Smooth muscle cell (in vitro differentiated cells): ENCODE measurements at regions not wholly inside any gene's neighbourhood (a gene's known extent, or its start where the extent isn't known, plus 50 kb on each side); places are given as distances from the start of the nearest gene placed in this dataset.

Source experiments
- DNase-seq: peaks from one replicate; lab custom pipeline; 2025; ENCODE audit not compliant: unreplicated experiment; lab: John Stamatoyannopoulos, UW
- H2AFZ ChIP-seq: fragments of 200-600 bp; sonication (generic); 2 replicates; pipeline ENCODE4 v1.6.0; 2016; ENCODE audit warnings: antibody characterized with exemption, low read depth, mild to moderate bottlenecking
- H3F3A ChIP-seq: fragments of 200-600 bp; sonication (generic); 2 replicates; pipeline ENCODE4 v1.6.0; 2017; ENCODE audit warnings: antibody characterized with exemption, low read depth
- H3K27ac ChIP-seq: fragments of 200-600 bp; sonication (generic); 2 replicates; pipeline ENCODE4 v1.5.1; 2016; ENCODE audit warnings: low read depth, mild to moderate bottlenecking
- H3K27me3 ChIP-seq: fragments of 200-600 bp; sonication (generic); 2 replicates; pipeline ENCODE4 v1.6.1; 2016; ENCODE audit warnings: low read depth, mild to moderate bottlenecking
- H3K36me3 ChIP-seq: fragments of 200-600 bp; sonication (generic); 2 replicates; pipeline ENCODE4 v1.5.1; 2016; ENCODE audit warnings: low read depth
- H3K4me1 ChIP-seq: fragments of 200-600 bp; sonication (generic); 2 replicates; pipeline ENCODE4 v1.5.1; 2016; ENCODE audit warnings: low read depth
- H3K4me2 ChIP-seq: fragments of 200-600 bp; sonication (generic); 2 replicates; pipeline ENCODE4 v1.6.0; 2016; ENCODE audit warnings: mild to moderate bottlenecking
- H3K4me3 ChIP-seq: fragments of 200-600 bp; sonication (generic); 2 replicates; pipeline ENCODE4 v1.5.1; 2016; ENCODE audit warnings: mild to moderate bottlenecking
- H3K79me2 ChIP-seq: fragments of 200-600 bp; sonication (generic); 2 replicates; pipeline ENCODE4 v1.6.0; 2016; ENCODE audit warnings: low read depth, mild to moderate bottlenecking
- H3K9ac ChIP-seq: fragments of 200-600 bp; sonication (generic); 2 replicates; pipeline ENCODE4 v1.6.0; 2016; ENCODE audit warnings: low read depth
- H3K9me3 ChIP-seq: fragments of 200-600 bp; sonication (generic); replicated peaks from 2 replicates; pipeline ENCODE4 v1.5.1; 2016; ENCODE audit warnings: low read depth
- H4K20me1 ChIP-seq: fragments of 200-600 bp; sonication (generic); 2 replicates; pipeline ENCODE4 v1.6.0; 2016; ENCODE audit warnings: low read depth
- WGBS: methylation state at CpG from one replicate; pipeline ENCODE4 v1.1.7; 2016; ENCODE audit warnings: low lambda C conversion rate; 5-methylcytosine and 5-hydroxymethylcytosine counted together
- TF ChIP-seq, protein P1 (sequence below): fragments of 200-600 bp; sonication (generic); IDR thresholded peaks from 2 replicates; pipeline ENCODE4 v1.5.1; 2017; ENCODE audit warnings: borderline replicate concordance, mild to moderate bottlenecking, antibody characterized with exemption; ENCODE audit not compliant: insufficient read depth, poor library complexity, severe bottlenecking

DNA sequence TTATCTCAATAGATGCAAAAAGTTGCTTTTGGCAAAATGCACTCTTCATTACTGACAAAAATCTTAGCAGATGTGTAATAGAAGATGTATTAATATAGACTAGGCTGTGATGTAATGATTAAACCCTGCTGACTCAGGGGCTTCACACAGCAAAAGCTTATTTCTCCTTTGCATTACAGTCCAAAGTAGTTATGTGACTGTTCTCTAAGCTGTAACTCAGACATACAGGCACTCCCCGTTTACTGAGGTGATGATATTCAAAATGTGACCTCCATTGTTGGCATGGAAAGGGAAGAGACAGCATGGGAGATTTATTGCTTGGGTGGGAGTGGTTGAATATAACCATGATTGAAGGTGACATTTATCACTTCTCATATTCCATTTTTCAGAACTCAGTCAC, 331.5 kb downstream of the SNAPC1 start:
- 83% methylated on average over 1 of the region's 1 CpG for WGBS
- H3K36me3 ChIP-seq, result no peaks in the 10 kb centered on the region
- no peaks in the 10 kb centered on the region for H3K27me3 ChIP-seq
- H3K79me2 ChIP-seq, result no peaks in the 10 kb centered on the region
- DNase-seq, result no peak
- no peak overlapping the region for H3K27ac ChIP-seq
- no peak overlapping the region for H2AFZ ChIP-seq
- H3K4me3 ChIP-seq, result no peak overlapping the region
- no peaks in the 10 kb centered on the region for H4K20me1 ChIP-seq
- TF ChIP-seq, protein P1, sequence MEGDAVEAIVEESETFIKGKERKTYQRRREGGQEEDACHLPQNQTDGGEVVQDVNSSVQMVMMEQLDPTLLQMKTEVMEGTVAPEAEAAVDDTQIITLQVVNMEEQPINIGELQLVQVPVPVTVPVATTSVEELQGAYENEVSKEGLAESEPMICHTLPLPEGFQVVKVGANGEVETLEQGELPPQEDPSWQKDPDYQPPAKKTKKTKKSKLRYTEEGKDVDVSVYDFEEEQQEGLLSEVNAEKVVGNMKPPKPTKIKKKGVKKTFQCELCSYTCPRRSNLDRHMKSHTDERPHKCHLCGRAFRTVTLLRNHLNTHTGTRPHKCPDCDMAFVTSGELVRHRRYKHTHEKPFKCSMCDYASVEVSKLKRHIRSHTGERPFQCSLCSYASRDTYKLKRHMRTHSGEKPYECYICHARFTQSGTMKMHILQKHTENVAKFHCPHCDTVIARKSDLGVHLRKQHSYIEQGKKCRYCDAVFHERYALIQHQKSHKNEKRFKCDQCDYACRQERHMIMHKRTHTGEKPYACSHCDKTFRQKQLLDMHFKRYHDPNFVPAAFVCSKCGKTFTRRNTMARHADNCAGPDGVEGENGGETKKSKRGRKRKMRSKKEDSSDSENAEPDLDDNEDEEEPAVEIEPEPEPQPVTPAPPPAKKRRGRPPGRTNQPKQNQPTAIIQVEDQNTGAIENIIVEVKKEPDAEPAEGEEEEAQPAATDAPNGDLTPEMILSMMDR, result no peak
- no peak overlapping the region for H3K9ac ChIP-seq
- no peak overlapping the region for H3K4me2 ChIP-seq
- no peaks in the 10 kb centered on the region for H3F3A ChIP-seq
- no peaks in the 10 kb centered on the region for H3K4me1 ChIP-seq
- H3K9me3 ChIP-seq, result no peaks in the 10 kb centered on the region

DNA sequence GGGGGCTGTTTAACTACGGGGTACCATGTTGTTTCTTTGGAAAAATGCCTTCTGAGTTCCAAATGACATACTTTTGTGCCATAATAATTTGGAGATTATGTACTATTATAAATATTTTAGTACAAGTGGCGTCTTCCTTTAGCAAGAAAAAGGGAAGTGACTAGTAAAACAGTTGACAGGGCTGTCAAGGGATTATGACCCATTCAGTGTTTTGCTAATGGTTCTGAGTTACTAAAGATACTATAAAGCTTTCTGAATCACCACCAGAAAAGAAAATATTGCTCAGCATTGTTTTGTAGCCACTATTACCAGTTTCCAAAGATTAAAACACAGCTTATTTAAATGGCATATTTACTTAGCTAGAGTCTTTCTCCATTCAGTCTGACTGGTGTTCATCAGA, 334.9 kb downstream of the SNAPC1 start:
- H3K9me3 ChIP-seq, result no peaks in the 10 kb centered on the region
- H3K27me3 ChIP-seq, result no peaks in the 10 kb centered on the region
- H3K4me2 ChIP-seq, result no peak overlapping the region
- DNase-seq, result no peak
- no peaks in the 10 kb centered on the region for H3F3A ChIP-seq
- TF ChIP-seq, protein P1, result no peak
- H3K4me1 ChIP-seq, result no peaks in the 10 kb centered on the region
- no peak overlapping the region for H2AFZ ChIP-seq
- H3K79me2 ChIP-seq, result no peaks in the 10 kb centered on the region
- 80% methylated on average over 2 of the region's 2 CpGs for WGBS
- no peaks in the 10 kb centered on the region for H3K36me3 ChIP-seq
- H3K9ac ChIP-seq, result no peak overlapping the region
- H3K27ac ChIP-seq, result no peak overlapping the region
- no peaks in the 10 kb centered on the region for H4K20me1 ChIP-seq
- no peak overlapping the region for H3K4me3 ChIP-seq

DNA sequence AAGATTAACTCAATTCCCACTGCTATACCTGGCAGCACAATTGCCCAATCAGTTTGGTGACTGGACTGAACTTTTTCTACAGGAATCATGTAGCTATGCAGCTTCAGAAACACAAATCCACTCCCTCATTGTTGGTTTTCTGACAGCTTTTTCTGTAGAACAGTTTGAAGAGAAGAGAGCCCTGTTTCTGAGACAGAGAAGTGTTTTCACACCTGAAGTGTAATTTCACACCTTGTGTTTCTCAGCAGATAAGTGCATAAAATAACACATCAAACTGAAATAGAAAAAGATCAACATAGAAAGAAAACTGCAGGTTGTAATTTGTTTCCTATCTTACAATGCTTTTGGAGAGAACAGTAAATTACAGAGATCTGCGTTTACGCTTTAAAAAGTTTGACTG, 335.6 kb downstream of the SNAPC1 start:
- H3K4me2 ChIP-seq, result no peak overlapping the region
- H3K36me3 ChIP-seq, result no peaks in the 10 kb centered on the region
- H3K4me1 ChIP-seq, result no peaks in the 10 kb centered on the region
- WGBS, result 95% methylated on average over 2 of the region's 2 CpGs
- H2AFZ ChIP-seq, result no peak overlapping the region
- no peak for DNase-seq
- H3K27ac ChIP-seq, result no peak overlapping the region
- H3K4me3 ChIP-seq, result no peak overlapping the region
- no peaks in the 10 kb centered on the region for H3F3A ChIP-seq
- no peaks in the 10 kb centered on the region for H3K27me3 ChIP-seq
- no peaks in the 10 kb centered on the region for H4K20me1 ChIP-seq
- no peak overlapping the region for H3K9ac ChIP-seq
- H3K9me3 ChIP-seq, result no peaks in the 10 kb centered on the region
- H3K79me2 ChIP-seq, result no peaks in the 10 kb centered on the region
- TF ChIP-seq, protein P1, result no peak

DNA sequence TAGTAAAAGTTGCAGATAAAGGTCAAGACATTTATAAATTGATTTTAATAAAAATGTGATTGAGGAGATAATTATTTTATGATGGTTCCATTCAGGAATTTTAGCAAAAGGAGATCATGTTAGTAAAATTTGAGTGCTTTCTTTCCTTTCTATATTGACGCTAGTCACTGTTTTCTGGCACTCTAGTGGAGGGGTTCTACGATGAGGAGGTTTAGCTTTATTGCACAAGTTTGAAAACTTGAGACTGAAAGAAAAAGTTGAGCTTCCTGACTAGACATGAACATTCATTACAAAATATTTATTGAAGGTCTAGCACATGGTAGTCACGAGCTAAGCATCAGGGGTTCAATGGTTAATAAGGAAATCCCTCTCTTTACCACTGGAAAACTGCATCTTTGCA, 336.1 kb downstream of the SNAPC1 start:
- no peak overlapping the region for H2AFZ ChIP-seq
- H3K79me2 ChIP-seq, result no peaks in the 10 kb centered on the region
- no peaks in the 10 kb centered on the region for H3F3A ChIP-seq
- TF ChIP-seq, protein P1, result no peak
- no peaks in the 10 kb centered on the region for H3K9me3 ChIP-seq
- H3K27ac ChIP-seq, result no peak overlapping the region
- no peak overlapping the region for H3K9ac ChIP-seq
- H3K4me1 ChIP-seq, result no peaks in the 10 kb centered on the region
- no peaks in the 10 kb centered on the region for H4K20me1 ChIP-seq
- 86% methylated on average over 3 of the region's 3 CpGs for WGBS
- no peaks in the 10 kb centered on the region for H3K27me3 ChIP-seq
- no peaks in the 10 kb centered on the region for H3K36me3 ChIP-seq
- H3K4me2 ChIP-seq, result no peak overlapping the region
- DNase-seq, result no peak
- H3K4me3 ChIP-seq, result no peak overlapping the region
